ENCODE measurements at regions not wholly inside any gene's neighbourhood (a gene's known extent, or its start where the extent isn't known, plus 50 kb on each side); places are given as distances from the start of the nearest gene placed in this dataset.

- ChIA-PET CTCF (no interaction called here), RAD21 (ENCODE audit: low non-redundant PET in 1 of 2, low total read pairs in 2 of 2, uncharacterized antibody in 2 of 2, unreplicated experiment in 2 of 2) (no interaction called here), POLR2A (no interaction called here)
- Histone ChIP-seq H3K27me3 (ENCODE audit: insufficient read depth, low read length) (no peaks in the 10 kb centered on the region), H3K9me2 (ENCODE audit: insufficient read depth) (no peaks in the 10 kb centered on the region), H3K36me3 (ENCODE audit: control insufficient read depth in 1 of 2, insufficient read depth in 2 of 2, low read length in 2 of 2) (no peaks in the 10 kb centered on the region), H3K4me1 (ENCODE audit: control insufficient read depth in 1 of 2, insufficient read depth in 2 of 2, low read length in 2 of 2) (no peaks in the 10 kb centered on the region), H3K9ac (ENCODE audit: low read length) (no peak overlapping the region), H3K79me2 (ENCODE audit: insufficient read depth, low read length) (no peaks in the 10 kb centered on the region), H4K20me1 (ENCODE audit: insufficient read depth) (no peaks in the 10 kb centered on the region), H2AFZ (ENCODE audit: low read depth, low read length, poor library complexity, severe bottlenecking) (no peak overlapping the region), H3K27ac (ENCODE audit: low read depth, low read length) (no peak overlapping the region), H3K4me2 (ENCODE audit: low read length) (no peak overlapping the region), H3K9me3 (ENCODE audit: control insufficient read depth in 1 of 2, insufficient read depth in 1 of 2, low read depth in 1 of 2, low read length in 2 of 2) (0 out of 4 replicates have a peak, but pooled peaks cover 0 to 8% of the 10 kb centered on the region in 2 experiments), H3K4me3 (replicated peaks in 1 of 2; ENCODE audit: low read depth in 1 of 2, low read length in 2 of 2) (no peak overlapping the region)
- no peak for TF ChIP-seq FOSL1 (IDR thresholded peaks at IDR 0.05; ENCODE audit: low read depth)
- TF ChIP-seq POLR2AphosphoS5 (IDR thresholded peaks at IDR 0.05; ENCODE audit: low read depth, low read length), result no peak
- no peak for TF ChIP-seq CTCF (IDR thresholded peaks at IDR 0.05 in 2 of 3, conservative IDR thresholded peaks at IDR 0.05 in 1 of 3; ENCODE audit: borderline replicate concordance in 1 of 3, insufficient read depth in 1 of 3, low read depth in 2 of 3, low read length in 2 of 3)
- no peak for TF ChIP-seq CBX3 (IDR thresholded peaks at IDR 0.05; ENCODE audit: low read depth)
- TF ChIP-seq EZH2phosphoT487 (IDR thresholded peaks at IDR 0.05; ENCODE audit: borderline replicate concordance), result no peak
- TF ChIP-seq SIN3A (IDR thresholded peaks at IDR 0.05; ENCODE audit: low read depth), result no peak
- no peak for TF ChIP-seq MAX (IDR thresholded peaks at IDR 0.05)
- TF ChIP-seq ZFX (IDR thresholded peaks at IDR 0.05), result no peak
- no peak for ATAC-seq
- intact Hi-C loops (cut with micrococcal nuclease), result no loop called here
- BruUV-seq (replicated peaks), result no TSS peak
- no peak for DNase-seq (ENCODE audit: low read depth, low spot score)
Measured at GRCh38 chr14:40682131-40682913, 924.4 kb upstream of the LRFN5 start.
